ENCODE measurements at regions not wholly inside any gene's neighbourhood (a gene's known extent, or its start where the extent isn't known, plus 50 kb on each side); places are given as distances from the start of the nearest gene placed in this dataset.

DNA sequence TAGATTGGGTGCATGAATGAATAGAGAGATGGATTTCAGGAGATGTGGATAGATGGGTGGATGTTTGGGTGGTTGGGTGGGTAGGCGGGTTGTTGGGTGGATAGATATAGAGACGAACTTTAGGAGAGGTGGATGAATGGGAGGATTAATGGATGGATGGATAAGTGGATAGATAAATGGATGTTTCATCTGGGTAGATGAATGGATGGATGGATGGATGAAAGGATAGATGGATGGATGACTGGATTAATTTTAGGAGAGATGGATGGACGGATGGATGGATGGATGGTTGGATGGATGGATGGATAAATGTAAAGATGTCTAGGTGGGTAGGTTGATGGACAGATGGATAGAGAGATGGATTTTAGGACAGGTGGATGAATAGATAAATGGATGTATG, 511.3 kb downstream of the MIAT start:
- TF ChIP-seq, protein P1, sequence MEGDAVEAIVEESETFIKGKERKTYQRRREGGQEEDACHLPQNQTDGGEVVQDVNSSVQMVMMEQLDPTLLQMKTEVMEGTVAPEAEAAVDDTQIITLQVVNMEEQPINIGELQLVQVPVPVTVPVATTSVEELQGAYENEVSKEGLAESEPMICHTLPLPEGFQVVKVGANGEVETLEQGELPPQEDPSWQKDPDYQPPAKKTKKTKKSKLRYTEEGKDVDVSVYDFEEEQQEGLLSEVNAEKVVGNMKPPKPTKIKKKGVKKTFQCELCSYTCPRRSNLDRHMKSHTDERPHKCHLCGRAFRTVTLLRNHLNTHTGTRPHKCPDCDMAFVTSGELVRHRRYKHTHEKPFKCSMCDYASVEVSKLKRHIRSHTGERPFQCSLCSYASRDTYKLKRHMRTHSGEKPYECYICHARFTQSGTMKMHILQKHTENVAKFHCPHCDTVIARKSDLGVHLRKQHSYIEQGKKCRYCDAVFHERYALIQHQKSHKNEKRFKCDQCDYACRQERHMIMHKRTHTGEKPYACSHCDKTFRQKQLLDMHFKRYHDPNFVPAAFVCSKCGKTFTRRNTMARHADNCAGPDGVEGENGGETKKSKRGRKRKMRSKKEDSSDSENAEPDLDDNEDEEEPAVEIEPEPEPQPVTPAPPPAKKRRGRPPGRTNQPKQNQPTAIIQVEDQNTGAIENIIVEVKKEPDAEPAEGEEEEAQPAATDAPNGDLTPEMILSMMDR (IDR thresholded peaks at IDR 0.05): no peak
- TF ChIP-seq POLR2A (IDR thresholded peaks at IDR 0.05): no peak

All from prostate gland (tissue), 2 donors.